ENCODE measurements at regions not wholly inside any gene's neighbourhood (a gene's known extent, or its start where the extent isn't known, plus 50 kb on each side); places are given as distances from the start of the nearest gene placed in this dataset.

GRCh38 chr3:127350172-127351050 is 62.6 kb upstream of the PRR20G start:
- Histone ChIP-seq H3K27me3 (ENCODE audit: control insufficient read depth in 1 of 2, insufficient read depth in 1 of 2, low read length in 2 of 2) (peaks cover 10 to 41% of the 10 kb centered on the region in 2 experiments), H3K14ac (ENCODE audit: low read length in 2 of 2) (no peak overlapping the region), H3K9ac (ENCODE audit: low read length) (no peak overlapping the region), H2BK15ac (ENCODE audit: low read depth, poor library complexity, severe bottlenecking) (no peak overlapping the region), H2BK120ac (ENCODE audit: low read depth, low read length) (no peak overlapping the region), H2BK5ac (ENCODE audit: low read depth, low read length, poor library complexity, severe bottlenecking) (no peak overlapping the region), H2AK5ac (ENCODE audit: low read length, severe bottlenecking) (no peak overlapping the region), H3K36me3 (ENCODE audit: control insufficient read depth in 1 of 2, insufficient read depth in 2 of 2, low read depth in 1 of 2, low read length in 2 of 2) (no peaks in the 10 kb centered on the region), H3K4me1 (ENCODE audit: control insufficient read depth, insufficient read depth, low read depth, low read length) (no peaks in the 10 kb centered on the region), H3K4me2 (ENCODE audit: low read length, poor library complexity, severe bottlenecking) (no peak overlapping the region), H3K4ac (ENCODE audit: low read depth in 1 of 2, low read length in 2 of 2) (no peak overlapping the region), H2AFZ (ENCODE audit: low read depth, low read length) (no peak overlapping the region), H4K8ac (ENCODE audit: low read length) (no peak overlapping the region), H3K23ac (ENCODE audit: low read length in 2 of 2) (no peak overlapping the region), H4K91ac (ENCODE audit: low read length) (no peak overlapping the region), H3K18ac (ENCODE audit: low read depth in 1 of 2, low read length in 2 of 2) (no peak overlapping the region), H3K27ac (ENCODE audit: low read length, poor library complexity, severe bottlenecking) (no peak overlapping the region), H3K4me3 (ENCODE audit: insufficient read depth in 1 of 2, low read depth in 1 of 2, low read length in 2 of 2) (no peak overlapping the region), H3K9me3 (ENCODE audit: control insufficient read depth, low read length) (no peaks in the 10 kb centered on the region), H2BK12ac (ENCODE audit: low read length in 2 of 2) (no peak overlapping the region), H3K79me1 (replicated peaks; ENCODE audit: low read length, poor library complexity, severe bottlenecking) (no peaks in the 10 kb centered on the region)
- WGBS, result 87% methylated on average over 28 of the region's 28 CpGs
- no peak for DNase-seq

GRCh38 chr3:127349501-127350171 is 61.8 kb upstream of the PRR20G start:
- Histone ChIP-seq H3K4me2 (ENCODE audit: low read length, poor library complexity, severe bottlenecking) (no peak overlapping the region), H4K91ac (ENCODE audit: low read length) (no peak overlapping the region), H3K36me3 (ENCODE audit: control insufficient read depth in 1 of 2, insufficient read depth in 2 of 2, low read depth in 1 of 2, low read length in 2 of 2) (no peaks in the 10 kb centered on the region), H3K4me1 (ENCODE audit: control insufficient read depth, insufficient read depth, low read depth, low read length) (no peaks in the 10 kb centered on the region), H3K79me1 (replicated peaks; ENCODE audit: low read length, poor library complexity, severe bottlenecking) (no peaks in the 10 kb centered on the region), H2AFZ (ENCODE audit: low read depth, low read length) (no peak overlapping the region), H2BK15ac (ENCODE audit: low read depth, poor library complexity, severe bottlenecking) (no peak overlapping the region), H3K9ac (ENCODE audit: low read length) (no peak overlapping the region), H3K4me3 (ENCODE audit: insufficient read depth in 1 of 2, low read depth in 1 of 2, low read length in 2 of 2) (no peak overlapping the region), H3K27me3 (ENCODE audit: control insufficient read depth in 1 of 2, insufficient read depth in 1 of 2, low read length in 2 of 2) (peaks cover 10 to 45% of the 10 kb centered on the region in 2 experiments), H4K8ac (ENCODE audit: low read length) (no peak overlapping the region), H3K4ac (ENCODE audit: low read depth in 1 of 2, low read length in 2 of 2) (no peak overlapping the region), H2BK120ac (ENCODE audit: low read depth, low read length) (no peak overlapping the region), H3K18ac (ENCODE audit: low read depth in 1 of 2, low read length in 2 of 2) (no peak overlapping the region), H3K14ac (ENCODE audit: low read length in 2 of 2) (no peak overlapping the region), H2BK5ac (ENCODE audit: low read depth, low read length, poor library complexity, severe bottlenecking) (no peak overlapping the region), H3K27ac (ENCODE audit: low read length, poor library complexity, severe bottlenecking) (no peak overlapping the region), H2BK12ac (ENCODE audit: low read length in 2 of 2) (no peak overlapping the region), H3K9me3 (ENCODE audit: control insufficient read depth, low read length) (no peaks in the 10 kb centered on the region), H3K23ac (ENCODE audit: low read length in 2 of 2) (no peak overlapping the region), H2AK5ac (ENCODE audit: low read length, severe bottlenecking) (no peak overlapping the region)
- no peak for DNase-seq
- 71% methylated on average over 19 of the region's 19 CpGs for WGBS

GRCh38 chr3:127342735-127343134 is 54.9 kb upstream of the PRR20G start:
- H3K23ac ChIP-seq (ENCODE audit: low read length in 2 of 2), result no peak overlapping the region
- H3K14ac ChIP-seq (ENCODE audit: low read length in 2 of 2), result no peak overlapping the region
- no peaks in the 10 kb centered on the region for H3K9me3 ChIP-seq (ENCODE audit: control insufficient read depth, low read length)
- H3K27me3 ChIP-seq (ENCODE audit: control insufficient read depth in 1 of 2, insufficient read depth in 1 of 2, low read length in 2 of 2), result peaks cover 5 to 76% of the 10 kb centered on the region in 2 experiments
- no peak for DNase-seq
- no peaks in the 10 kb centered on the region for H3K36me3 ChIP-seq (ENCODE audit: control insufficient read depth in 1 of 2, insufficient read depth in 2 of 2, low read depth in 1 of 2, low read length in 2 of 2)
- H2AFZ ChIP-seq (ENCODE audit: low read depth, low read length), result no peak overlapping the region
- H3K18ac ChIP-seq (ENCODE audit: low read depth in 1 of 2, low read length in 2 of 2), result no peak overlapping the region
- no peak overlapping the region for H3K4me3 ChIP-seq (ENCODE audit: insufficient read depth in 1 of 2, low read depth in 1 of 2, low read length in 2 of 2)
- H4K8ac ChIP-seq (ENCODE audit: low read length), result no peak overlapping the region
- no peak overlapping the region for H2BK5ac ChIP-seq (ENCODE audit: low read depth, low read length, poor library complexity, severe bottlenecking)
- no peak overlapping the region for H2AK5ac ChIP-seq (ENCODE audit: low read length, severe bottlenecking)
- H2BK15ac ChIP-seq (ENCODE audit: low read depth, poor library complexity, severe bottlenecking), result no peak overlapping the region
- no peaks in the 10 kb centered on the region for H3K4me1 ChIP-seq (ENCODE audit: control insufficient read depth, insufficient read depth, low read depth, low read length)
- H2BK120ac ChIP-seq (ENCODE audit: low read depth, low read length), result no peak overlapping the region
- H3K9ac ChIP-seq (ENCODE audit: low read length), result no peak overlapping the region
- H3K27ac ChIP-seq (ENCODE audit: low read length, poor library complexity, severe bottlenecking), result no peak overlapping the region
- H3K79me1 ChIP-seq (replicated peaks; ENCODE audit: low read length, poor library complexity, severe bottlenecking), result no peaks in the 10 kb centered on the region
- H3K4ac ChIP-seq (ENCODE audit: low read depth in 1 of 2, low read length in 2 of 2), result no peak overlapping the region
- H2BK12ac ChIP-seq (ENCODE audit: low read length in 2 of 2), result no peak overlapping the region
- no peak overlapping the region for H3K4me2 ChIP-seq (ENCODE audit: low read length, poor library complexity, severe bottlenecking)
- H4K91ac ChIP-seq (ENCODE audit: low read length), result no peak overlapping the region
- WGBS, result 42% methylated on average over 9 of the region's 9 CpGs
